ENCODE measurements at regions not wholly inside any gene's neighbourhood (a gene's known extent, or its start where the extent isn't known, plus 50 kb on each side); places are given as distances from the start of the nearest gene placed in this dataset.

GRCh38 chr16:25311950-25312349 is 54.3 kb upstream of the ZKSCAN2 start:
- no peak overlapping the region for H3K4me3 ChIP-seq
- H3K27ac ChIP-seq = no peak overlapping the region
- intact Hi-C loops (cut with DNase I; ENCODE audit: low total_unique reads) = loop anchor here (10.0 kb wide), 1 partner anchor 623 kb away; no protein-coding TSS in a partner anchor
- H3K4me1 ChIP-seq = no peaks in the 10 kb centered on the region
- no peak for DNase-seq
- H3K9me3 ChIP-seq = peaks cover 6 to 28% (median 26%) of the 10 kb centered on the region in 3 donors
- H3K36me3 ChIP-seq = no peaks in the 10 kb centered on the region
- no peaks in the 10 kb centered on the region for H3K27me3 ChIP-seq
- no peak for TF ChIP-seq CTCF (IDR thresholded peaks at IDR 0.05)

- no peaks in the 10 kb centered on the region for H3K36me3 ChIP-seq
- no peaks in the 10 kb centered on the region for H3K4me1 ChIP-seq
- TF ChIP-seq CTCF (IDR thresholded peaks at IDR 0.05) = no peak
- H3K27me3 ChIP-seq = no peaks in the 10 kb centered on the region
- intact Hi-C loops (cut with DNase I; ENCODE audit: low total_unique reads) = loop anchor here (10.0 kb wide), 1 partner anchor 624 kb away; no protein-coding TSS in a partner anchor
- no peak for DNase-seq
- peaks cover 6 to 28% (median 26%) of the 10 kb centered on the region in 3 donors for H3K9me3 ChIP-seq
- no peak overlapping the region for H3K4me3 ChIP-seq
- no peak overlapping the region for H3K27ac ChIP-seq
Measured at GRCh38 chr16:25311039-25311438, 53.4 kb upstream of the ZKSCAN2 start.

All from tibial artery (tissue), 4 donors.